NB4 (cell line): ENCODE measurements at regions not wholly inside any gene's neighbourhood (a gene's known extent, or its start where the extent isn't known, plus 50 kb on each side); places are given as distances from the start of the nearest gene placed in this dataset.

Experiments used
- CTCF ChIP-seq: IDR thresholded peaks from one replicate; pipeline ENCODE4 v1.5.1; 2012; ENCODE audit warnings: low read depth, low read length
- MYC ChIP-seq: IDR thresholded peaks from 2 replicates; pipeline ENCODE4 v1.6.1; 2011; ENCODE audit warnings: low read depth, low read length
- POLR2A ChIP-seq: IDR thresholded peaks from 2 replicates; pipeline ENCODE4 v1.6.1; 2011; ENCODE audit warnings: mild to moderate bottlenecking; ENCODE audit not compliant: insufficient read length; ENCODE audit errors: extremely low read depth
- TF ChIP-seq, protein P1 (sequence below): IDR thresholded peaks from 2 replicates; pipeline ENCODE4 v1.6.1; 2011; ENCODE audit warnings: low read depth, low read length

GRCh38 chr10:105761576-105762260 is 1120.6 kb downstream of the SORCS3 start:
- TF ChIP-seq CTCF: no peak
- no peak for TF ChIP-seq POLR2A
- no peak for TF ChIP-seq MYC
- TF ChIP-seq, protein P1, sequence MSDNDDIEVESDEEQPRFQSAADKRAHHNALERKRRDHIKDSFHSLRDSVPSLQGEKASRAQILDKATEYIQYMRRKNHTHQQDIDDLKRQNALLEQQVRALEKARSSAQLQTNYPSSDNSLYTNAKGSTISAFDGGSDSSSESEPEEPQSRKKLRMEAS: no peak
